Parathyroid adenoma (tissue), 2 donors: ENCODE measurements at regions not wholly inside any gene's neighbourhood (a gene's known extent, or its start where the extent isn't known, plus 50 kb on each side); places are given as distances from the start of the nearest gene placed in this dataset.

Experiments used
- H2AFZ ChIP-seq: fragments of 300-600 bp; sonication (generic); one replicate; pipeline ENCODE4 v1.7.0; 2017; ENCODE audit warnings: antibody characterized with exemption, mild to moderate bottlenecking
- H3K27ac ChIP-seq: fragments of 300-600 bp; sonication (generic); one replicate; pipeline ENCODE4 v1.7.0; 2017
- H3K27me3 ChIP-seq: fragments of 300-600 bp; sonication (generic); one replicate; pipeline ENCODE4 v1.7.0; 2017; ENCODE audit warnings: low read length; ENCODE audit not compliant: control insufficient read depth, insufficient read depth
- H3K36me3 ChIP-seq: fragments of 300-600 bp; sonication (generic); one replicate; pipeline ENCODE4 v1.7.0; 2017; ENCODE audit warnings: low read length; ENCODE audit not compliant: control insufficient read depth, insufficient read depth
- H3K4me1 ChIP-seq: fragments of 300-600 bp; sonication (generic); one replicate; pipeline ENCODE4 v1.7.0; 2017; ENCODE audit warnings: control low read depth
- H3K4me2 ChIP-seq: fragments of 300-600 bp; sonication (generic); one replicate; pipeline ENCODE4 v1.7.0; 2017; ENCODE audit warnings: low read length
- H3K4me3 ChIP-seq: fragments of 300-600 bp; sonication (generic); one replicate; pipeline ENCODE4 v1.7.0; 2017; ENCODE audit warnings: low read depth, low read length
- H3K79me2 ChIP-seq: fragments of 300-600 bp; sonication (generic); one replicate; pipeline ENCODE4 v1.7.0; 2017; ENCODE audit warnings: control low read depth
- H3K9ac ChIP-seq: fragments of 300-600 bp; sonication (generic); one replicate; pipeline ENCODE4 v1.7.0; 2017; ENCODE audit warnings: mild to moderate bottlenecking
- H3K9me3 ChIP-seq: fragments of 300-600 bp; sonication (generic); one replicate; pipeline ENCODE4 v1.7.0; 2017; ENCODE audit warnings: low read length; ENCODE audit not compliant: control insufficient read depth
- CTCF ChIP-seq: fragments of 300-600 bp; sonication (generic); IDR thresholded peaks from one replicate; pipeline ENCODE4 v1.7.0; 2017; ENCODE audit warnings: antibody characterized with exemption, mild to moderate bottlenecking
- donor health status: primary hyperparathyroidism.

DNA sequence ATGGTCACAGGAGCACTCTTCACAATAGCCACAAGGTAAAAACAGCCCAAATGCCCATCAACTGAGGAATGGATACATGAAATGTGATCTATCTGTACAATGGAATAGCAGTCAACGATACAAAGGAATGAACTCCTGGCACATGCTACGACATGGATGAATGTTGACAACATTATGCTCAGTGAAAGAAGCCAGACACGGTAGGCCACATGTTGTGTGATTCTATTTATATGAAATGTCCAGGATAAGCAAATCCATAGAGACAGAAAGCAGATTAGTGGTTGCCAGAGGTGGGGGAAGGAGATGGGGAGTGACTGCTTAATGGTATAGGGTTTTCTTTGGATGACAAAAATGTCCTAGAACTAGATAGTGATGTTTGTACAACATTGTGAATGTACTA is 58.7 kb upstream of the GPM6B start:
- no peaks in the 10 kb centered on the region for H3K9me3 ChIP-seq
- TF ChIP-seq CTCF = no peak

DNA sequence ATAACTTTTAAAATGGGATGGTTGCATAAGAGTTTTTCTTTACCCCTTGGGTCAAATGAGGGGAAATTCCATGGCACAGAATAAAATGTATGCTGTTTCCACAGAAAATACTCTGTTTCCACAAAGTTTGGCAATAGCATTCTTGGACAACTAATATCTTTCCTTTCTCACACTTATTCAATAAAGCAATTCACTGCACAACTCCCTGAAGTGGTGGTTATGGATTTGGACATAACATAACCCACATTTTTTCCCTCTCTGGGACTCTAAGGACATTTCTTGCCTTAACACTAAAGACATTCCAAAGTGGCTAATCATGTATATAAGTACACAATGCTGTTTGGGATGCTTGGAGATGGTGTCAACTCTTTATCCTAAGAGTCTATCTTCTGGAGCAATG is 51.7 kb upstream of the GPM6B start:
- H3K4me1 ChIP-seq = no peaks in the 10 kb centered on the region
- H3K4me3 ChIP-seq = no peak overlapping the region
- H3K27me3 ChIP-seq = no peaks in the 10 kb centered on the region
- H3K27ac ChIP-seq = no peak overlapping the region
- no peaks in the 10 kb centered on the region for H3K36me3 ChIP-seq
- TF ChIP-seq CTCF = no peak
- H3K4me2 ChIP-seq = no peak overlapping the region
- no peaks in the 10 kb centered on the region for H3K79me2 ChIP-seq
- no peak overlapping the region for H2AFZ ChIP-seq
- H3K9ac ChIP-seq = no peak overlapping the region
- no peaks in the 10 kb centered on the region for H3K9me3 ChIP-seq

More for the DNA sequence above, 58.7 kb upstream of the GPM6B start:
- Histone ChIP-seq H2AFZ (no peak overlapping the region), H3K27me3 (no peaks in the 10 kb centered on the region), H3K4me2 (no peak overlapping the region), H3K9ac (no peak overlapping the region), H3K4me3 (no peak overlapping the region), H3K27ac (no peak overlapping the region), H3K36me3 (no peaks in the 10 kb centered on the region), H3K4me1 (no peaks in the 10 kb centered on the region), H3K79me2 (no peaks in the 10 kb centered on the region)
